DMS 273 (cell line): ENCODE measurements at regions not wholly inside any gene's neighbourhood (a gene's known extent, or its start where the extent isn't known, plus 50 kb on each side); places are given as distances from the start of the nearest gene placed in this dataset.
"Not testable (repeated sequence)": the region's sequence is repeated elsewhere in the genome, so short reads cannot be mapped to it uniquely, and the experiment has no call there.

Experiments used
- DNase-seq: peaks from one replicate; lab custom pipeline; 2025; ENCODE audit not compliant: unreplicated experiment; lab: John Stamatoyannopoulos, UW

- DNase-seq, result no peak
These were observed 592.4 kb downstream of the GLUD2 start for GRCh38 chrX:121639781-121640180.

GRCh38 chrX:121641560-121641959, 594.1 kb downstream of the GLUD2 start:
- DNase-seq, result no peak

- DNase-seq, result no peak
These were observed 595.0 kb downstream of the GLUD2 start for GRCh38 chrX:121642415-121642814.

GRCh38 chrX:121649417-121649816, 602.0 kb downstream of the GLUD2 start:
- no peak for DNase-seq

- no peak for DNase-seq
These were observed 607.9 kb downstream of the GLUD2 start for GRCh38 chrX:121655276-121655675.

GRCh38 chrX:121666171-121666570, 618.8 kb downstream of the GLUD2 start:
- DNase-seq, result no peak

- no peak for DNase-seq
These were observed 624.2 kb downstream of the GLUD2 start for GRCh38 chrX:121671649-121672048.

GRCh38 chrX:121709236-121709635, 661.8 kb downstream of the GLUD2 start:
- not testable (repeated sequence) for DNase-seq

GRCh38 chrX:121733514-121733913, 686.1 kb downstream of the GLUD2 start:
- DNase-seq, result no peak

- DNase-seq, result no peak
These were observed 698.7 kb downstream of the GLUD2 start for GRCh38 chrX:121746105-121746504.

- not testable (repeated sequence) for DNase-seq
These were observed 706.2 kb downstream of the GLUD2 start for GRCh38 chrX:121753602-121754001.

GRCh38 chrX:121754301-121754700, 706.9 kb downstream of the GLUD2 start:
- DNase-seq, result no peak

- DNase-seq, result no peak
These were observed 708.1 kb downstream of the GLUD2 start for GRCh38 chrX:121755541-121755940.

- no peak for DNase-seq
These were observed 714.4 kb downstream of the GLUD2 start for GRCh38 chrX:121761845-121762244.

- DNase-seq, result no peak
These were observed 716.3 kb downstream of the GLUD2 start for GRCh38 chrX:121763671-121764070.

GRCh38 chrX:121768210-121768609, 720.8 kb downstream of the GLUD2 start:
- not testable (repeated sequence) for DNase-seq

- DNase-seq, result no peak
These were observed 734.6 kb downstream of the GLUD2 start for GRCh38 chrX:121781991-121782390.

- no peak for DNase-seq
These were observed 735.1 kb downstream of the GLUD2 start for GRCh38 chrX:121782544-121782943.

GRCh38 chrX:121782976-121783375, 735.6 kb downstream of the GLUD2 start:
- no peak for DNase-seq

- DNase-seq, result no peak
These were observed 755.5 kb downstream of the GLUD2 start for GRCh38 chrX:121802881-121803412.

GRCh38 chrX:121823406-121823805, 776.0 kb downstream of the GLUD2 start:
- DNase-seq, result no peak

GRCh38 chrX:121831601-121832000, 784.2 kb downstream of the GLUD2 start:
- DNase-seq, result no peak

GRCh38 chrX:121832446-121832845, 785.0 kb downstream of the GLUD2 start:
- no peak for DNase-seq

- no peak for DNase-seq
These were observed 788.6 kb downstream of the GLUD2 start for GRCh38 chrX:121836000-121836399.
